GM13976 (cell line): ENCODE measurements at regions not wholly inside any gene's neighbourhood (a gene's known extent, or its start where the extent isn't known, plus 50 kb on each side); places are given as distances from the start of the nearest gene placed in this dataset.
"Not testable (repeated sequence)": the region's sequence is repeated elsewhere in the genome, so short reads cannot be mapped to it uniquely, and the experiment has no call there.

ENCODE experiments used
- DNase-seq: peaks from one replicate; pipeline ENCODE4 v3.0.0; 2012; ENCODE audit warnings: low spot score
- in situ Hi-C: fragments of 300-500 bp; cut with MboI; formaldehyde crosslinking; loops from one replicate; pipeline ENCODE4 v1.12.0; 2022; ENCODE audit warnings: low sequenced_read_pairs, mixed read lengths, inconsistent platforms; ENCODE audit not compliant: unreplicated experiment
- TF ChIP-seq, protein P1 (sequence below): IDR thresholded peaks from 2 replicates; pipeline ENCODE4 v1.5.1; 2012; ENCODE audit warnings: borderline replicate concordance, mild to moderate bottlenecking; ENCODE audit not compliant: insufficient read depth; ENCODE audit errors: extremely low read depth, missing control alignments, control extremely low read depth

DNA sequence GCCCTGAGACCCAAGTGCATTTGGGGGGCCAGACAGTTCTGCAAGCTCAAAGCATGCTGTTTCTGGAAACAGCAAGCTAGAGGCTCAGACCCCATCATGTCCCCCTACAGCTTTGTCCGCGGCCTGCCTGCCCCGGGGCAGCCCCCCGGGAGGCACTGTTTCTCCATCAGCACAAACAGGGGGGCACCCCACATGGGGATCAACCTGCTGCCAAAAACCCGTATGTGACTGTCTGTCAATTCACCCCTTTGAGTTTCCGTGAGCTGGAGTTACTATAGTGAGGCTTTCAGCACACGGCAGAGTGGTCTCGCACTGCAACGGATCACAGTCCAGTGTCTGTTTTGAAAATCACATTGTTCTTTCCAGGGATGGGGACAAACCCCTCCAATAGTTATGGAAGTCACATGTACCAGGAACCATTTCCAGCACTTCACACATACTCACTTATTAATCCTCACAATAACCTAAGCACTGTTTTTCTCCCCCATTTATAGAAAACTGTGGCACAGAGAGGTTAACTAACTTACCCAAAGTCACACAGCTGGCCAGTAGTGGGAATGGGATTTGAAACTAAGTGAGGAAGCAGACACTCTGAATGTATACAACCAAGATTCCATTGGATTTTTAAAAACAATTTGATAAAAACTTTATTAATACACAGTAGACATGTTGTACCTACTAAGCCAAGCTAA lies 269.0 kb downstream of the C16orf95 start:
- in situ Hi-C loops: no loop called here
- TF ChIP-seq, protein P1, sequence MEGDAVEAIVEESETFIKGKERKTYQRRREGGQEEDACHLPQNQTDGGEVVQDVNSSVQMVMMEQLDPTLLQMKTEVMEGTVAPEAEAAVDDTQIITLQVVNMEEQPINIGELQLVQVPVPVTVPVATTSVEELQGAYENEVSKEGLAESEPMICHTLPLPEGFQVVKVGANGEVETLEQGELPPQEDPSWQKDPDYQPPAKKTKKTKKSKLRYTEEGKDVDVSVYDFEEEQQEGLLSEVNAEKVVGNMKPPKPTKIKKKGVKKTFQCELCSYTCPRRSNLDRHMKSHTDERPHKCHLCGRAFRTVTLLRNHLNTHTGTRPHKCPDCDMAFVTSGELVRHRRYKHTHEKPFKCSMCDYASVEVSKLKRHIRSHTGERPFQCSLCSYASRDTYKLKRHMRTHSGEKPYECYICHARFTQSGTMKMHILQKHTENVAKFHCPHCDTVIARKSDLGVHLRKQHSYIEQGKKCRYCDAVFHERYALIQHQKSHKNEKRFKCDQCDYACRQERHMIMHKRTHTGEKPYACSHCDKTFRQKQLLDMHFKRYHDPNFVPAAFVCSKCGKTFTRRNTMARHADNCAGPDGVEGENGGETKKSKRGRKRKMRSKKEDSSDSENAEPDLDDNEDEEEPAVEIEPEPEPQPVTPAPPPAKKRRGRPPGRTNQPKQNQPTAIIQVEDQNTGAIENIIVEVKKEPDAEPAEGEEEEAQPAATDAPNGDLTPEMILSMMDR: no peak
- DNase-seq: no peak

DNA sequence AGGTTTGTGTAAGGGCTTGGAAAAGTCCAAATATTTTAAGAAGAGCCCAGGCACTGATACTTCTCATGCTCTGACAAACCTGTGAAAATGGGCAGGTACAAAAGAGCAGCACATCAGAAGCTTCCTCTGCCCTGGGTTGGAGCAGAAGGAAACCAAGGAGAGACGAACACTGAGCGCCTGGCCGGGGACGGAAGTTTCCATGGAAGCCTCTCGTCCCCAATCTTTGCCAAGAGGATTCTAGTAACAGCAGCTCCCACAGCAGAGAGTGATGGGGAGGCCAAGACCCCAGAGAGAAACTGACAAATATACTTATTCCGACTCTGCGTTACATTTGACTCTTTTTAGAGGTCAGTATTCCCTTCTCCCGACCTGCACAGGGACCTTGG lies 268.5 kb downstream of the C16orf95 start:
- in situ Hi-C loops: no loop called here
- TF ChIP-seq, protein P1: no peak
- no peak for DNase-seq

DNA sequence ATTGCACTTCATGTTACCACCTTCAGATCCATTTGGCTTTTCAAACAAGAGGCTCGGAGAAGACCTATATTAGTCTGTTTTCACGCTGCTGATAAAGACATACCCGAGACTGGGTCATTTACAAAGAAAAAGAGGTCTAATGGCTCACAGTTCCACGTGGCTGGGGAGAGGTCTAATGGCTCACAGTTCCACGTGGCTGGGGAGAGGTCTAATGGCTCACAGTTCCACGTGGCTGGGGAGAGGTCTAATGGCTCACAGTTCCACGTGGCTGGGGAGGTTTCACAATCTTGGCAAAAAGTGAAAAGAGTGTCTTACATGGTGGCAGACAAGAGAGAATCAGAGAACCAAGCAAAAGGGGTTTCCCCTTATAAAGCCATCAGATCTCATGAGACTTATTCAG lies 268.0 kb downstream of the C16orf95 start:
- DNase-seq, in situ Hi-C loops: not testable (repeated sequence)

DNA sequence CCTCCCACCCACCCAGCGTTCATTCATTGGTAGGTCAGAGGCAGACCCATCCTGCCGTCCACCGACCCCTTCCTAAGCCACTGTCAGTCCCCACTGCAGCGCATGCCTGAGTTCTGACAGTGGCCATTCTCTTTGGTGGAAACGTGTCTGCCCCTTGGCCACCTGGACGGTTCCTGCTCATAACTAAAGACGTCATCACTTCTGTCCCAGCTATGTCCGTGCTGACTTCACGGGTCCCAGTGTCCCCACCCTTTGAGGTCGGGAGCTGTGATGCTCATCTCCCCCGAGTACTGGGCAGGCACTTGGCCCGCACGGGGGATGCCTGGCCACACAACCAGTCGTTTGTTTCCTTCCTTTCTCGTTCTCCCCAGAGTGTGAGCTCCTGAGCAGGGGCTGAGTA lies 267.1 kb downstream of the C16orf95 start:
- TF ChIP-seq, protein P1: no peak
- DNase-seq: no peak
- in situ Hi-C loops: loop anchor here (10.0 kb wide), 1 partner anchor 485 kb away; the partner anchor contains the start of gene FOXC2

DNA sequence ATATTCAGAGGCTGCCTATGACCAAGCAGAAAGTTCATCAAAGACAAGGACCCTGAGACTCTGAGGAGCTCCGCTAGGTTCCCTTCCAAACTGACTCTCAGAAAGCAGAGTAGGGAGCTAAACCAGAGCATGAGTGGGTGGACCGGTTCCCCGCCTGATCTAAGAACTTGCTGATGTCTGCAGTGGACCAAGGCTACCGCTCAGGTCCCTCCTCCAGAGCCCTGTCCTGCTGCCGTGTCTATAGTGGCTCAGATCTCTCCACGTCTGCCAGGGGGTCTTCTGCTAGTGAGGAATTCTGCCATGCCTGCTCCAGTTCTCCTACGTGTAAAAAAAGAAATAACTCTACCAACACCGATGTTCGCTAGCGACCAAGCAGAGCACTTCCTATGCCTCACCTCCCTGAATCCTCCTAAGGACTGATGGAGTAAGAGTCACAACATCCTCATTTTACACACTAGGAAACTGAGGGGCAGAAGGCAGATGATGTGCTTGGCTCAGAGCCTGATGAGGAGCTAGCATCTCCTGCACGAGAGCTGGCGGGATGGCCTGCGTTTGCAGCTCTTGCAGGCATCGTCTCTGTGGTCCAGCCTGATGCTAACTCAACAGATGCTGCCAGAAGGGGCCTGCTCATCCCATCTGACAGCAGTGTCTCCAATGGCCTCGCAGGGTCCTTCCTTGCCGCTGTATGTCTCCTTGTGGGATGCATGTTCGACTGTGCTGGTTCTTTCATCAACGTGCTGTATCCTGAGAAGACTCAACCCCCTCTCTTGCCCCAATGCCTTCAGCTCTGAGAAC lies 265.5 kb downstream of the C16orf95 start:
- in situ Hi-C loops: loop anchor here (10.0 kb wide), 1 partner anchor 487 kb away; the partner anchor contains the start of gene FOXC2
- no peak for DNase-seq
- TF ChIP-seq, protein P1: no peak

DNA sequence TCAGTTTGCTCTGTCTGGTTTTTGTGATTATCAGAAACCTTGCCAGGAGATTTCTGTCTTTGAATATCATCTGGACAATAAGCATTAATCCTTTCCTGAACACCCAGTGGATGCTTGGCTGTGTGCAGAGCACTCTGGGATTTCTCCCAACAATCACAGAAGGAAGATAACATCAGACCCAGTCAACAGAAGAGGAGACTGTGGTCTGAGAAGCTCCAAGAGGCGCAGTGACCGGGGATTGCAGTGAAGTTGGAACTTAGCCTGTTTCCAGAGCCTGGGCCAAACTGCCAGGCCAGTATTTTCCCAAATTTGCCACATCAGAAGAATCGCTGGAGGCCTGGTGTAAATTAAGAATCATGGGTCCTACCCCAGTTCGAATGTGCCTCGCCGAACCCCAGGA lies 264.7 kb downstream of the C16orf95 start:
- DNase-seq: no peak
- in situ Hi-C loops: loop anchor here (10.0 kb wide), 1 partner anchor 488 kb away; the partner anchor contains the start of gene FOXC2
- TF ChIP-seq, protein P1: no peak

DNA sequence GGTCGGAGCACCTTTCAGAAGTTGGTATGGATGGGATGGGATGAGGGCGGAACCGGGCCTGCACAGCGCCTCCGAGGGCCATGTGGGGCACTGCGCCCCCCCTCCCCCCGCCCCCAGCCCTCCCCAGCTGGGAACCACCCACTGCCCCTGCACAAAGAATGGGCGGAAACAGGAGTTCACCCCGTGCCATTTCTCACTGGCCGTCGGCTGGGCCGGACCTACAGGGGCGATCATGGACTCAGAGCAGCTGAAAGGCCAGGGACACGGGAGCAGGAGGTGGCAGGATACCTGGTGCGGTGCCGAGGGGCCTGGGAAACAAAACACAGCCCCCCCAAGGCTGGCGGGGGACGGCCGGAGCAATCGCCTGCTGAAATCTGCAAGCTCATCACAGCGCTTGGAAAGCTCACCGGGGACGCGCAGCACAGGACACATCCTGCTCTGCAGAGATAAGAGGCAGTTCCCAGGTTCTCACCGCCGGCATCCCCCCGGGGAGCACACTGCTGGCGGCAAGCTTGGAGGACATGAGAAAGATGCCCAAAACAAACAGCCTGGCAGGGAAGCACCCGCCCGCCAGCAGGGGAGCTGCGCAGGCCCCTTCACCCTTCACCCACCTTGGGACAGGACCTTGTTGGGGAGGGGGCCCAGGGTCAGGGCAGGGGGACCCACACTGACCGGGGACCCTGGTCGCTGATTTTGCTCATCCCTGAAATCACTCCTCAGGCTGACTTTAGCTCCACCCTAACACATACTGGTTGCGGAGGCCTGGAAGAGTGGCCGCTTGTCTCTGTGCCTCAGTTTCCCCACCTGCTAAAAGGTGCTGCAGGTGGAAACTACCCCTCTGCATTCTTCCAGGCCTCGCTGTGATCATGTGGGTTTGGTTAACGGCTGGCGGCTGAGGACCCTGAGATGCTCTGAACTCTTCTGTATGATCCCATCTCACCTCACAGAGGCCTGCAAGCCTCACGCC lies 263.9 kb downstream of the C16orf95 start:
- TF ChIP-seq, protein P1: no peak
- in situ Hi-C loops: loop anchor here (10.0 kb wide), 1 partner anchor 488 kb away; the partner anchor contains the start of gene FOXC2
- no peak for DNase-seq
